ENCODE measurements at regions not wholly inside any gene's neighbourhood (a gene's known extent, or its start where the extent isn't known, plus 50 kb on each side); places are given as distances from the start of the nearest gene placed in this dataset.

- no peak overlapping the region for H3K4me3 ChIP-seq (ENCODE audit: low read depth, low read length)
- TF ChIP-seq CTCF (conservative IDR thresholded peaks at IDR 0.05; ENCODE audit: low read depth, low read length), result no peak
- DNase-seq (ENCODE audit: low read depth), result no peak
These were observed 141.5 kb downstream of the AQP9 start for GRCh38 chr15:58279654-58280053.

GRCh38 chr15:58282060-58282708 lies 144.0 kb downstream of the AQP9 start:
- TF ChIP-seq CTCF (conservative IDR thresholded peaks at IDR 0.05; ENCODE audit: low read depth, low read length), result no peak
- no peak for DNase-seq (ENCODE audit: low read depth)
- no peak overlapping the region for H3K4me3 ChIP-seq (ENCODE audit: low read depth, low read length)

- DNase-seq (ENCODE audit: low read depth), result no peak
- H3K4me3 ChIP-seq (ENCODE audit: low read depth, low read length), result no peak overlapping the region
- no peak for TF ChIP-seq CTCF (conservative IDR thresholded peaks at IDR 0.05; ENCODE audit: low read depth, low read length)
These were observed 145.1 kb downstream of the AQP9 start for GRCh38 chr15:58283302-58283701.

GRCh38 chr15:58284293-58284692 lies 146.1 kb downstream of the AQP9 start:
- DNase-seq (ENCODE audit: low read depth), result no peak
- TF ChIP-seq CTCF (conservative IDR thresholded peaks at IDR 0.05; ENCODE audit: low read depth, low read length), result no peak
- H3K4me3 ChIP-seq (ENCODE audit: low read depth, low read length), result no peak overlapping the region

GRCh38 chr15:58285212-58285920 lies 146.4 kb upstream of the LIPC start:
- DNase-seq (ENCODE audit: low read depth), result no peak

GRCh38 chr15:58285921-58286278 lies 145.9 kb upstream of the LIPC start:
- peak; percentile 32 for DNase-seq (ENCODE audit: low read depth)
- H3K4me3 ChIP-seq (ENCODE audit: low read depth, low read length), result no peak overlapping the region
- TF ChIP-seq CTCF (conservative IDR thresholded peaks at IDR 0.05; ENCODE audit: low read depth, low read length), result no peak

More at GRCh38 chr15:58285212-58285920, 146.4 kb upstream of the LIPC start:
- no peak for TF ChIP-seq CTCF (conservative IDR thresholded peaks at IDR 0.05; ENCODE audit: low read depth, low read length)
- no peak overlapping the region for H3K4me3 ChIP-seq (ENCODE audit: low read depth, low read length)

- H3K4me3 ChIP-seq (ENCODE audit: low read depth, low read length), result no peak overlapping the region
- no peak for DNase-seq (ENCODE audit: low read depth)
- no peak for TF ChIP-seq CTCF (conservative IDR thresholded peaks at IDR 0.05; ENCODE audit: low read depth, low read length)
These were observed 145.3 kb upstream of the LIPC start for GRCh38 chr15:58286523-58286922.
